GM12878 (cell line): ENCODE measurements at regions not wholly inside any gene's neighbourhood (a gene's known extent, or its start where the extent isn't known, plus 50 kb on each side); places are given as distances from the start of the nearest gene placed in this dataset.

Source experiments
- ATAC-seq: fragments of 200-7000 bp; cut with Tn5 transposase; 3 replicates; pipeline ENCODE4 v1.9.1; 2020; ENCODE audit warnings: mild to moderate bottlenecking, moderate library complexity
- BruUV-seq: library from RNA; stranded (reverse); fragments of 400-500 nt; replicated peaks from 2 replicates; lab custom pipeline; 2021; lab: Mats Ljungman, UMichigan
- CTCF ChIA-PET: fragments of 300-600 bp; sonication (Branson Sonifier 250); formaldehyde crosslinking; extraction: SDS; loops from one replicate; lab custom pipeline; 2021; ENCODE audit warnings: inconsistent platforms; lab: Yijun Ruan, JAX
- POLR2A ChIA-PET: fragments of 350-600 bp; formaldehyde crosslinking; extraction: SDS; loops from one replicate; lab custom pipeline; 2021; ENCODE audit warnings: inconsistent platforms; lab: Charles Lee
- RAD21 ChIA-PET: fragments of 300-600 bp; sonication (Branson Sonifier 250); formaldehyde crosslinking; loops from one replicate; lab custom pipeline; 2023; ENCODE audit warnings: antibody characterized with exemption; ENCODE audit not compliant: unreplicated experiment; lab: Charles Lee
- SMC1A ChIA-PET: fragments of 300-600 bp; sonication (Branson Sonifier 250); formaldehyde crosslinking; loops from one replicate; lab custom pipeline; 2023; ENCODE audit not compliant: unreplicated experiment, uncharacterized antibody; lab: Charles Lee
- DNase-seq: peaks from one replicate; pipeline ENCODE4 v3.0.0-alpha.2; 2011; ENCODE audit warnings: low read depth, low spot score
- FAIRE-seq: peaks from 3 replicates; lab custom pipeline; 2011; peaks lifted over from hg19 to GRCh38; lab: Jason Lieb, UNC
- H2AFZ ChIP-seq: 2 replicates; pipeline ENCODE4 v1.6.0; 2011; ENCODE audit warnings: low read depth, low read length, control low read depth; ENCODE audit not compliant: control insufficient read depth
- H3K27ac ChIP-seq: 2 replicates; pipeline ENCODE4 v1.5.1; 2011; ENCODE audit warnings: control low read depth; ENCODE audit not compliant: control insufficient read depth, insufficient read depth
- H3K27me3 ChIP-seq, 2 experiments: replicated peaks in 1 of 2; 2 replicates each; pipeline versions ENCODE4 v1.6.0 to v1.6.1; 2011; ENCODE audit warnings: low read length in 1 of 2; ENCODE audit not compliant: control insufficient read depth in 2 of 2, insufficient read depth in 2 of 2
- H3K36me3 ChIP-seq, 2 experiments: 2 replicates each; pipeline ENCODE4 v1.5.1; 2011; ENCODE audit warnings: low read length in 1 of 2; ENCODE audit not compliant: control insufficient read depth in 2 of 2, insufficient read depth in 2 of 2
- H3K4me1 ChIP-seq: 2 replicates; pipeline ENCODE4 v1.6.1; 2011; ENCODE audit warnings: mild to moderate bottlenecking, low read length, moderate library complexity, mixed read lengths; ENCODE audit not compliant: control insufficient read depth, insufficient read depth
- H3K4me2 ChIP-seq: 2 replicates; pipeline ENCODE4 v1.6.0; 2011; ENCODE audit warnings: control low read depth; ENCODE audit not compliant: control insufficient read depth, insufficient read depth
- H3K4me3 ChIP-seq: fragments of 200-600 bp; sonication (generic); 2 replicates; pipeline ENCODE4 v1.5.1; 2016
- H3K79me2 ChIP-seq: 2 replicates; pipeline ENCODE4 v1.6.0; 2011; ENCODE audit warnings: low read length; ENCODE audit not compliant: control insufficient read depth, insufficient read depth
- H3K9ac ChIP-seq: 2 replicates; pipeline ENCODE4 v1.8.0; 2011; ENCODE audit warnings: low read length, control low read depth, mixed read lengths; ENCODE audit not compliant: control insufficient read depth, insufficient read depth
- H3K9me3 ChIP-seq: replicated peaks from 3 replicates; pipeline ENCODE4 v1.5.1; 2011; ENCODE audit warnings: mild to moderate bottlenecking, low read length; ENCODE audit not compliant: control insufficient read depth, insufficient read depth
- H4K20me1 ChIP-seq: 2 replicates; pipeline ENCODE4 v1.6.0; 2011; ENCODE audit not compliant: control insufficient read depth, insufficient read depth
- LARP7 ChIP-seq: fragments of 450-650 bp; IDR thresholded peaks from 2 replicates; pipeline ENCODE4 v1.6.1; 2017; ENCODE audit warnings: mild to moderate bottlenecking
- PAX5 ChIP-seq: IDR thresholded peaks from 2 replicates; pipeline ENCODE4 v1.6.1; 2011; ENCODE audit warnings: low read depth, low read length, borderline replicate concordance
- POLR2AphosphoS5 ChIP-seq: IDR thresholded peaks from 2 replicates; pipeline ENCODE4 v1.6.1; 2011; ENCODE audit warnings: mild to moderate bottlenecking, low read length, inconsistent platforms
- RUNX3 ChIP-seq: IDR thresholded peaks from 2 replicates; pipeline ENCODE4 v1.6.1; 2012; ENCODE audit warnings: low read length, inconsistent platforms
- SRF ChIP-seq, 2 experiments: IDR thresholded peaks; 2 replicates each; pipeline ENCODE4 v1.6.1; 2011; ENCODE audit warnings: low read depth in 2 of 2, low read length in 2 of 2, mild to moderate bottlenecking in 1 of 2, moderate library complexity in 1 of 2
- TARDBP ChIP-seq: IDR thresholded peaks from 2 replicates; pipeline ENCODE4 v1.6.1; 2016; ENCODE audit warnings: borderline replicate concordance
- ZNF384 ChIP-seq: IDR thresholded peaks from 2 replicates; pipeline ENCODE4 v1.6.1; 2012; ENCODE audit warnings: low read depth, mild to moderate bottlenecking, low read length, improper control_type of control experiment, borderline replicate concordance
- ZSCAN29 ChIP-seq: fragments of 450-650 bp; IDR thresholded peaks from 2 replicates; pipeline ENCODE4 v1.6.1; 2017; ENCODE audit warnings: mild to moderate bottlenecking, moderate library complexity
- in situ Hi-C: fragments of 300-500 bp; cut with MboI; formaldehyde crosslinking; loops from 9 replicates; pipeline ENCODE4 v1.14.3; 2018; ENCODE audit warnings: mixed read lengths
- intact Hi-C: fragments of 100-400 bp; cut with micrococcal nuclease; formaldehyde crosslinking; loops from one replicate; pipeline ENCODE4 v1.14.2; 2022; ENCODE audit not compliant: unreplicated experiment
- TF ChIP-seq, protein P1 (sequence below): fragments of 450-650 bp; IDR thresholded peaks from 2 replicates; pipeline ENCODE4 v1.6.1; 2016; ENCODE audit warnings: mild to moderate bottlenecking, moderate library complexity, borderline replicate concordance

DNA sequence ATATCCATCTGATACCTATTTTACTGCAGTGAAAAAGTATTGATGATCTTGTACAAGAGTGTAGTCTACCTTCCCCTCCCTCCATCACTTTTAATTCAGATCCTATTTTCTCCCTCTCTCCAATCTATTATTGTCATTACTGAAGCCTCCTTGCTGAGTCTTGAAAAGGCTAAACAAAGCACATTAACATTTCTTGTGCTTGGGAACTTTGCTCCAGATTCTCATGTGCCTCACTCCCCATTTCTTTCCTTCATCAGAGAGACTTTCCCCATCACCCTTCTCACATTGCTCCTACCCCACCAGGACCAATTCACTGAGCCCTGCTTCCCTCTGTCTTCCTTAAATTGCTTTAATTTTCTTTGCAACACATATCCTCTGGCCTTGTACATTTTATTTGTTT, 736.2 kb upstream of the GCFC2 start:
- intact Hi-C loops, result no loop called here
- RAD21 ChIA-PET, result no interaction called here
- CTCF ChIA-PET, result interaction anchor here (1.9 to 2.2 kb wide), 2 partner anchors 30 to 737 kb away, joined by 4 to 5 read pairs; no protein-coding TSS in a partner anchor

More for the DNA sequence above, 736.2 kb upstream of the GCFC2 start:
- ChIA-PET SMC1A (interaction anchor here (1.0 to 5.7 kb wide), 5 partner anchors 19 to 63 kb away, joined by 3 to 38 read pairs (median 4); no protein-coding TSS in a partner anchor), POLR2A (no interaction called here)
- H3K4me2 ChIP-seq, result no peak overlapping the region
- no peak overlapping the region for H3K27ac ChIP-seq
- H3K79me2 ChIP-seq, result no peaks in the 10 kb centered on the region
- no peak for FAIRE-seq
- no peaks in the 10 kb centered on the region for H3K27me3 ChIP-seq
- no peak for DNase-seq
- in situ Hi-C loops, result no loop called here
- H2AFZ ChIP-seq, result no peak overlapping the region
- TF ChIP-seq, protein P1, sequence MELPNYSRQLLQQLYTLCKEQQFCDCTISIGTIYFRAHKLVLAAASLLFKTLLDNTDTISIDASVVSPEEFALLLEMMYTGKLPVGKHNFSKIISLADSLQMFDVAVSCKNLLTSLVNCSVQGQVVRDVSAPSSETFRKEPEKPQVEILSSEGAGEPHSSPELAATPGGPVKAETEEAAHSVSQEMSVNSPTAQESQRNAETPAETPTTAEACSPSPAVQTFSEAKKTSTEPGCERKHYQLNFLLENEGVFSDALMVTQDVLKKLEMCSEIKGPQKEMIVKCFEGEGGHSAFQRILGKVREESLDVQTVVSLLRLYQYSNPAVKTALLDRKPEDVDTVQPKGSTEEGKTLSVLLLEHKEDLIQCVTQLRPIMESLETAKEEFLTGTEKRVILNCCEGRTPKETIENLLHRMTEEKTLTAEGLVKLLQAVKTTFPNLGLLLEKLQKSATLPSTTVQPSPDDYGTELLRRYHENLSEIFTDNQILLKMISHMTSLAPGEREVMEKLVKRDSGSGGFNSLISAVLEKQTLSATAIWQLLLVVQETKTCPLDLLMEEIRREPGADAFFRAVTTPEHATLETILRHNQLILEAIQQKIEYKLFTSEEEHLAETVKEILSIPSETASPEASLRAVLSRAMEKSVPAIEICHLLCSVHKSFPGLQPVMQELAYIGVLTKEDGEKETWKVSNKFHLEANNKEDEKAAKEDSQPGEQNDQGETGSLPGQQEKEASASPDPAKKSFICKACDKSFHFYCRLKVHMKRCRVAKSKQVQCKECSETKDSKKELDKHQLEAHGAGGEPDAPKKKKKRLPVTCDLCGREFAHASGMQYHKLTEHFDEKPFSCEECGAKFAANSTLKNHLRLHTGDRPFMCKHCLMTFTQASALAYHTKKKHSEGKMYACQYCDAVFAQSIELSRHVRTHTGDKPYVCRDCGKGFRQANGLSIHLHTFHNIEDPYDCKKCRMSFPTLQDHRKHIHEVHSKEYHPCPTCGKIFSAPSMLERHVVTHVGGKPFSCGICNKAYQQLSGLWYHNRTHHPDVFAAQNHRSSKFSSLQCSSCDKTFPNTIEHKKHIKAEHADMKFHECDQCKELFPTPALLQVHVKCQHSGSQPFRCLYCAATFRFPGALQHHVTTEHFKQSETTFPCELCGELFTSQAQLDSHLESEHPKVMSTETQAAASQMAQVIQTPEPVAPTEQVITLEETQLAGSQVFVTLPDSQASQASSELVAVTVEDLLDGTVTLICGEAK, result no peak
- TF ChIP-seq TARDBP (no peak), ZNF384 (no peak), LARP7 (no peak), RUNX3 (no peak), PAX5 (no peak), SRF (IDR thresholded peaks at IDR 0.05; ENCODE audit: low read depth in 2 of 2, low read length in 2 of 2) (no peak), POLR2AphosphoS5 (no peak), ZSCAN29 (no peak)
- ATAC-seq, result no peak
- no peak overlapping the region for H3K4me3 ChIP-seq
- no peaks in the 10 kb centered on the region; the same call in 2 of the 3 replicates for H3K9me3 ChIP-seq
- no TSS peak for BruUV-seq
- H3K36me3 ChIP-seq, result no peaks in the 10 kb centered on the region
- no peak overlapping the region for H3K9ac ChIP-seq
- H4K20me1 ChIP-seq, result no peaks in the 10 kb centered on the region
- H3K4me1 ChIP-seq, result 0 out of 2 replicates have a peak, but pooled peaks cover 3% of the 10 kb centered on the region
